Naive B cell (primary cell): ENCODE measurements at regions not wholly inside any gene's neighbourhood (a gene's known extent, or its start where the extent isn't known, plus 50 kb on each side); places are given as distances from the start of the nearest gene placed in this dataset.

Experiments used
- ATAC-seq, 2 donors: fragments of 150-1000 bp; cut with Tn5 transposase; 2 replicates each; pipeline ENCODE4 v1.10.0; 2021; ENCODE audit warnings: low read depth in 2 of 2, mild to moderate bottlenecking in 2 of 2, moderate library complexity in 2 of 2
- DNase-seq: peaks from one replicate; pipeline ENCODE4 v3.0.0; 2022
- H3K27ac Mint-ChIP-seq, 6 donors: one replicate each; pipeline ENCODE4 v1.8.0; 2020 to 2022; ENCODE audit warnings: mild to moderate bottlenecking in 6 of 6, mixed read lengths in 6 of 6, moderate library complexity in 5 of 6, inconsistent platforms in 2 of 6
- H3K27me3 Mint-ChIP-seq, 3 donors: one replicate each; pipeline ENCODE4 v1.8.0; 2021 to 2022; ENCODE audit warnings: mixed read lengths in 3 of 3, mild to moderate bottlenecking in 1 of 3
- H3K36me3 Mint-ChIP-seq, 2 donors: one replicate each; pipeline ENCODE4 v1.8.0; 2020 to 2022; ENCODE audit warnings: mixed read lengths in 2 of 2, inconsistent platforms in 1 of 2, mild to moderate bottlenecking in 1 of 2
- H3K4me1 Mint-ChIP-seq, 3 donors: one replicate each; pipeline ENCODE4 v1.8.0; 2020 to 2022; ENCODE audit warnings: mixed read lengths in 3 of 3, inconsistent platforms in 1 of 3, mild to moderate bottlenecking in 1 of 3, moderate library complexity in 1 of 3
- H3K4me3 Mint-ChIP-seq, 8 donors: one replicate each; pipeline ENCODE4 v1.8.0; 2020 to 2022; ENCODE audit warnings: mild to moderate bottlenecking in 8 of 8, mixed read lengths in 8 of 8, moderate library complexity in 8 of 8, inconsistent platforms in 2 of 8
- H3K9me3 Mint-ChIP-seq, 7 donors: one replicate each; pipeline ENCODE4 v1.8.0; 2020 to 2022; ENCODE audit warnings: mixed read lengths in 7 of 7, mild to moderate bottlenecking in 5 of 7, inconsistent platforms in 2 of 7, moderate library complexity in 1 of 7

DNA sequence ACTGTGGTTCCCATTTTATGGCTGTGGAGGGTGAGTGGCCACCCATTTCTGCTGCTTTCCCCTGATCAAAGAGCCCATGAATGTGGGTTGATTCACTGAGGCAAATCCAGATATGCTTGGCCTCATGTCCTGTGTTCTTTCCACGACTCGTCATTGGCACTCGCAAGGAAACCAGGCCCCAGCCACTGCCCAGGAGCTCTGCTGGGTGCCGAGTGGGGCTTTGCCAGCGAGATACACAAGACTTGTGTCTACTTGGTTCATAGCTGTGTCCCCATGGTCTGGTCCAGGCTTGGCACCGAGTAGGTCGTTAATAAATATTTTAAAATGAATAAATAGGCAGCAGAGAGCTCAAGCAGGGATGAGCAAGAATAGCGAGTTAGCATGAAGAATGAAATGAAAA lies 1291.5 kb downstream of the TBC1D22A start:
- Mint-ChIP-seq H3K4me1 (peaks cover 0 to 8% (median 5%) of the 10 kb centered on the region in 3 donors), H3K36me3 (peaks cover 0 to 16% of the 10 kb centered on the region in 2 donors), H3K27me3 (peaks cover 4 to 17% (median 16%) of the 10 kb centered on the region in 3 donors), H3K9me3 (peaks cover 0 to 3% (median 0%) of the 10 kb centered on the region in 7 donors), H3K4me3 (no peak overlapping the region), H3K27ac (no peak overlapping the region)
- ATAC-seq (no peak), DNase-seq (no peak)

DNA sequence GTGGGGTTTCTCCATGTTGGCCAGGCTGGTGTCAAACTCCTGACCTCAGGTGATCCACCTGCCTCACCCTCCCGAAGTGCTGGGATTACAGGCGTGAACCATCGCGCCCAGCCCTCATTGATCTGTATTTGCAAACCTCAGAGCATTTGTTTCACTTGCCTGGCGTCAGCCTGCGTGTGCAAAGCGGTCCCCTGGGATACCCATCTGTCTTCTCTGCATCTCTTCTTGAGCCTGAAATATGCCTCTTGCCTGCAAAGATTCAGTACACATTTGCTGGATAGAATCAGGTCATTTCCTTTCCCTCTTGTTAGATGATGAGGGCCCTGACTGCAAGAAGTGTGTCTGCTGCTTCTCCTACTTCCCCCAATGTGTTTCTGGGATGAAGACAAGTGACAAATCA lies 1291.0 kb downstream of the TBC1D22A start:
- peaks cover 0 to 16% of the 10 kb centered on the region in 2 donors for H3K36me3 Mint-ChIP-seq
- H3K27me3 Mint-ChIP-seq: peaks cover 4 to 17% (median 16%) of the 10 kb centered on the region in 3 donors
- H3K9me3 Mint-ChIP-seq: peaks cover 0 to 3% (median 0%) of the 10 kb centered on the region in 7 donors
- H3K4me3 Mint-ChIP-seq: peak overlapping the region in 1 of 8 donors; percentile 14
- no peak for DNase-seq
- H3K27ac Mint-ChIP-seq: no peak overlapping the region
- peaks cover 0 to 8% (median 7%) of the 10 kb centered on the region in 3 donors for H3K4me1 Mint-ChIP-seq
- ATAC-seq: no peak

GRCh38 chr22:48052621-48052890 lies 1290.1 kb downstream of the TBC1D22A start:
- H3K4me3 Mint-ChIP-seq: no peak overlapping the region
- ATAC-seq (no peak), DNase-seq (no peak)
- H3K4me1 Mint-ChIP-seq: peaks cover 0 to 8% (median 7%) of the 10 kb centered on the region in 3 donors
- H3K27me3 Mint-ChIP-seq: peaks cover 4 to 11% (median 10%) of the 10 kb centered on the region in 3 donors
- H3K27ac Mint-ChIP-seq: no peak overlapping the region
- peaks cover 0 to 9% of the 10 kb centered on the region in 2 donors for H3K36me3 Mint-ChIP-seq
- H3K9me3 Mint-ChIP-seq: peaks cover 0 to 3% (median 0%) of the 10 kb centered on the region in 7 donors

GRCh38 chr22:48051796-48052620 lies 1289.6 kb downstream of the TBC1D22A start:
- no peak overlapping the region for H3K4me3 Mint-ChIP-seq
- peaks cover 0 to 3% (median 0%) of the 10 kb centered on the region in 7 donors for H3K9me3 Mint-ChIP-seq
- H3K4me1 Mint-ChIP-seq: peaks cover 0 to 7% (median 3%) of the 10 kb centered on the region in 3 donors
- ATAC-seq (no peak), DNase-seq (no peak)
- H3K36me3 Mint-ChIP-seq: peaks cover 0 to 5% of the 10 kb centered on the region in 2 donors
- H3K27ac Mint-ChIP-seq: peak overlapping the region in 1 of 6 donors; percentile 53
- peaks cover 4 to 5% (median 4%) of the 10 kb centered on the region in 3 donors for H3K27me3 Mint-ChIP-seq

DNA sequence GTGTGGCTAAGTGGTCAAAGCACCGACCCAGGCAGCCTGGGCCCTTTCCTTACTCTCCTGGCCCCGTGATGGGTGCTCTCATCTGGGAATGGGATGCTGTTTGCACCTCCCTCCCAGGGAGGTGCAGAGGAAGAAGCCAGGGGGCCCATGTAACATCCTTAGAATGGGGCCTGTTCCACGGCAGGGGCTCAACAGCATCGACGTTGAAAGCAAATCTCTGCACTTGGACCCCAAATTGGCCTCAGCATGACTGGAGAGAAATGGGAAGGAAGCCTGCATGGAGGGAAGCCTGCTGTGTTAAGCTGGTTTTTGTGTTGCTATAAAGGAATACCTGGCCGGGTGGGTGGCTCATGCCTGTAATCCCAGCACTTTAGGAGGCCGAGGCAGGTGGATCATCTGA lies 1288.4 kb downstream of the TBC1D22A start:
- no peak for ATAC-seq
- Mint-ChIP-seq H3K27ac (no peak overlapping the region), H3K9me3 (peaks cover 0 to 3% (median 0%) of the 10 kb centered on the region in 7 donors), H3K27me3 (peaks cover 0 to 4% (median 0%) of the 10 kb centered on the region in 3 donors), H3K4me3 (no peak overlapping the region), H3K4me1 (peaks cover 0 to 7% (median 3%) of the 10 kb centered on the region in 3 donors), H3K36me3 (no peaks in the 10 kb centered on the region)
- DNase-seq: no peak

- DNase-seq (no peak), ATAC-seq (no peak)
- Mint-ChIP-seq H3K9me3 (peaks cover 0 to 3% (median 0%) of the 10 kb centered on the region in 7 donors), H3K27me3 (peaks cover 0 to 4% (median 3%) of the 10 kb centered on the region in 3 donors), H3K4me1 (peaks cover 0 to 16% (median 4%) of the 10 kb centered on the region in 3 donors), H3K4me3 (peak overlapping the region in 1 of 8 donors; percentile 3), H3K27ac (peak overlapping the region in 1 of 6 donors; percentile 60), H3K36me3 (no peaks in the 10 kb centered on the region)
These were observed 1286.7 kb downstream of the TBC1D22A start for GRCh38 chr22:48049116-48049515.

DNA sequence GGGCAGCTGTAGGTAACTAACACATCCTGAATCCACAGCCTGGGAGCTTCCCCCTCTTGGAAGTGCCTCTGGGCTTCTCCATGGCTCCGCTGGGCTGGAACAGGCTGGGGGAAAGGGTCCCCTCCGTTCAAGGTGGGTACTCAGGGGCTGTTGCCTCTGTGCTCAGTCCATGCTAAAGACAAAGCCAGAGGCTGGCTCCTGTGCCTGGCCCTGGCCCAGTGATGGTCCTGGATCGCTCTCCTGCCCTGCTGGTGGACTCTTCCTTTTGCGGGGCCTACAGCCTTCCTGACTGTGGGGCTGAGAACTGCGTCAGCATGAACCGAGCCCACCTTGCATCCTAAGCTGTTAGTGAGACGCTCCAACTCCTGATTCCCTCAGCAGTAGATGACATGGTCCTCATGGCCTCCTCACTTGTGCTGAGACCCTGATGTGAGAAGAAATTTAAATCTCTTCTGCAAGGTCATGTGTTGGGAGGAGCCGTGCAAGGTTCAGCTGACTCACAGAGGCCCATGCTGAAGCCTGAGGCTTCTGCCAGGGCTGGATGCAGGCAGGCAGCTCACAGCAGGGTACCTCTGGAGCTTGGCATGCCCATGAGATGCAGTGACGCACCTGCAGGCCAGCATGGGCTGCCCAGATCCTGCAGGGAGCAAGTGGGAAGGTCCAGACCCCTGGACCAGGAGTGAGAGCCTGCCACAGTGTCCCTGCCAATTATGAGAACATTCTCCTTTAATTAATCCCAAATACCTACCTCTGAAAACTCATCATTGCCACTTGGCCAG lies 1285.5 kb downstream of the TBC1D22A start:
- Mint-ChIP-seq H3K36me3 (no peaks in the 10 kb centered on the region), H3K4me3 (no peak overlapping the region), H3K9me3 (peaks cover 0 to under 1% (median 0%) of the 10 kb centered on the region in 7 donors), H3K4me1 (peaks cover 0 to 13% (median 9%) of the 10 kb centered on the region in 3 donors), H3K27me3 (peaks cover 0 to 11% (median 7%) of the 10 kb centered on the region in 3 donors), H3K27ac (peak overlapping the region in 2 of 6 donors; percentile 14 to 84)
- DNase-seq: no peak
- ATAC-seq: no peak

- ATAC-seq (no peak), DNase-seq (no peak)
- Mint-ChIP-seq H3K27me3 (peaks cover 0 to 18% (median 18%) of the 10 kb centered on the region in 3 donors), H3K9me3 (peaks cover 0 to 11% (median 7%) of the 10 kb centered on the region in 7 donors), H3K4me1 (peaks cover 0 to 12% (median 11%) of the 10 kb centered on the region in 3 donors), H3K36me3 (no peaks in the 10 kb centered on the region), H3K27ac (peak overlapping the region in 2 of 6 donors; percentile 28 to 42), H3K4me3 (no peak overlapping the region)
These were observed 1282.9 kb downstream of the TBC1D22A start for GRCh38 chr22:48045369-48045768.

DNA sequence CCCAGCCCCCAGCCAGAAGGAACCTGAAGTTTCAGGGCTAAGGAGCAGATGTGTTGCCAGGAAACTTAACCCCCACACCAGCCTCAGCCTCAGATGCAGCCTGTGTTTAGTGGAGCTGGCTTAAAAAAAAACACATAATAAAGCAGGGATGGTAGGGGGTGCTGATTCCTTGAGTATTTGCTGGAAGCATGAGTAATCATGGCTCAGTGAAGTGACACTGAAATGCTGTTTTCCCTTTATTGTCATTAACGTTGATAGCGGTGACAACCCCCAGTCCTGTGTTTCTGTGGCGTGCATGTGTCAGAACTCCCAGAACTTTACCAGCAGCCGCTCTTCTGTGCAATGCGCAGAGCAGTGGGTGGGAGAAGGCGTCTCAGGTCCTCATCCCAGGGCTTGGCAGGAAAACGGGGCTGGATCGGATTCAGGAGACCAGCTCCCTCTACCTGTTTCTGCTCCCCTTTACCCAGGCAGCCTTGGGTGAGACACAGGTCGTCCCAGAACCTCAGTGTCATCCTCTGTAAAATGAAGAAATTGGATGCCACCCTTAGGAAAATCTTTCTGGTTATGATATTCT lies 1282.1 kb downstream of the TBC1D22A start:
- Mint-ChIP-seq H3K27me3 (peaks cover 0 to 18% (median 18%) of the 10 kb centered on the region in 3 donors), H3K36me3 (no peaks in the 10 kb centered on the region), H3K4me1 (peaks cover 0 to 16% (median 12%) of the 10 kb centered on the region in 3 donors)

GRCh38 chr22:48043581-48043980 lies 1281.1 kb downstream of the TBC1D22A start:
- Mint-ChIP-seq H3K4me3 (no peak overlapping the region), H3K9me3 (peaks cover 0 to 11% (median 7%) of the 10 kb centered on the region in 7 donors), H3K36me3 (no peaks in the 10 kb centered on the region), H3K27me3 (peaks cover 0 to 18% (median 18%) of the 10 kb centered on the region in 3 donors), H3K27ac (no peak overlapping the region), H3K4me1 (peaks cover 4 to 24% (median 12%) of the 10 kb centered on the region in 3 donors)
- ATAC-seq (no peak), DNase-seq (no peak)

More for the DNA sequence above, 1282.1 kb downstream of the TBC1D22A start:
- no peak overlapping the region for H3K4me3 Mint-ChIP-seq
- H3K27ac Mint-ChIP-seq: no peak overlapping the region
- peaks cover 0 to 11% (median 7%) of the 10 kb centered on the region in 7 donors for H3K9me3 Mint-ChIP-seq
- no peak for ATAC-seq
- no peak for DNase-seq

- H3K27ac Mint-ChIP-seq: no peak overlapping the region
These were observed 1280.4 kb downstream of the TBC1D22A start for GRCh38 chr22:48042621-48043395.

DNA sequence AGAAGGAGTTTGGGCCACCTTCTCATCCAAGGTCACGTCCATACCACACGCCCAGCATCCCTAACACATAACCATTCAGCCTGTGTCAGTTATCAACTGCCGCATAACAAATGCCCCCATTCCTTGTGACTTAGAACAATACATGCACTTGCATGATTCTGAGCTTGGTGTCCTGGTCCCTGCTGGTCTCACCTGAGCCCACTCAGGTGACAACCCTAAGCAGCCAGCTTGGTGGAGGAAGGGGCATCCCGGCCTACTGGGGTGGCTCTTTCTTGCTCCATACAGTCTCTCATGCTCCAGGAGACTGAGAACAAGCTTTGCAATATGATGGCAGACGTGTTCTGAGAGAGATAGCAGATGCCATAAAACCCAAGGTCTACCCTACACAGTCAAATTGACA lies 1276.9 kb downstream of the TBC1D22A start:
- Mint-ChIP-seq H3K36me3 (no peaks in the 10 kb centered on the region), H3K27me3 (peaks cover 15 to 37% (median 25%) of the 10 kb centered on the region in 3 donors), H3K4me1 (peaks cover 15 to 21% (median 17%) of the 10 kb centered on the region in 3 donors), H3K27ac (no peak overlapping the region), H3K9me3 (peaks cover 0 to 11% (median 7%) of the 10 kb centered on the region in 7 donors), H3K4me3 (no peak overlapping the region)
- ATAC-seq (no peak), DNase-seq (no peak)

More at GRCh38 chr22:48042621-48043395, 1280.4 kb downstream of the TBC1D22A start:
- no peak overlapping the region for H3K4me3 Mint-ChIP-seq
- H3K27me3 Mint-ChIP-seq: peaks cover 1 to 18% (median 18%) of the 10 kb centered on the region in 3 donors
- H3K4me1 Mint-ChIP-seq: peaks cover 9 to 26% (median 15%) of the 10 kb centered on the region in 3 donors
- no peak for ATAC-seq
- H3K9me3 Mint-ChIP-seq: peaks cover 0 to 11% (median 7%) of the 10 kb centered on the region in 7 donors
- no peak for DNase-seq
- no peaks in the 10 kb centered on the region for H3K36me3 Mint-ChIP-seq
